ENCODE measurements at regions not wholly inside any gene's neighbourhood (a gene's known extent, or its start where the extent isn't known, plus 50 kb on each side); places are given as distances from the start of the nearest gene placed in this dataset.
"Not testable (repeated sequence)": the region's sequence is repeated elsewhere in the genome, so short reads cannot be mapped to it uniquely, and the experiment has no call there.

- not testable (repeated sequence) for TF ChIP-seq CTCF, POLR2A (IDR thresholded peaks at IDR 0.05)
These were observed 1627.4 kb downstream of the SPATA31A7 start for GRCh38 chr9:62817214-62817613.

Data from body of pancreas (tissue), 4 donors.